ENCODE measurements at regions not wholly inside any gene's neighbourhood (a gene's known extent, or its start where the extent isn't known, plus 50 kb on each side); places are given as distances from the start of the nearest gene placed in this dataset.

DNA sequence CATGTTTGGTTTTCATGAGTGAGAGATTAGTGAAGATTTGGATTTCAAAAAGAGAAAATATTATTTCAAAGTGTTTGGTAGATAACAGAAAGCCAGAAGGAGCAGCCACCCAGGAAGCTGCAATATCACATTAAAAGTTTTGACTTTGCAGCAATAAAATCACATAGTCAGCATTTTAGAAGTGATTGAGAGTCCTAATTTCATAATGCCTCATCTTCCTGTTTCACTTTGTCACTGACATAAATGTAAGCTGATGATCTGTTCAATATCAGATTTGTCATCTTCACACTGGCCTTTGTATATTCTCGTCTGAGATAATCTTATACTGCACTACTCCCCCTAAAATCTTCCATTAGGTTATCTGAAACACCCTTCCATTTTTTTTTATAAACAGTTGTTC is 690.5 kb downstream of the ADCYAP1 start:
- no peak for DNase-seq (ENCODE audit: low spot score in 2 of 2, unreplicated experiment in 2 of 2)

DNA sequence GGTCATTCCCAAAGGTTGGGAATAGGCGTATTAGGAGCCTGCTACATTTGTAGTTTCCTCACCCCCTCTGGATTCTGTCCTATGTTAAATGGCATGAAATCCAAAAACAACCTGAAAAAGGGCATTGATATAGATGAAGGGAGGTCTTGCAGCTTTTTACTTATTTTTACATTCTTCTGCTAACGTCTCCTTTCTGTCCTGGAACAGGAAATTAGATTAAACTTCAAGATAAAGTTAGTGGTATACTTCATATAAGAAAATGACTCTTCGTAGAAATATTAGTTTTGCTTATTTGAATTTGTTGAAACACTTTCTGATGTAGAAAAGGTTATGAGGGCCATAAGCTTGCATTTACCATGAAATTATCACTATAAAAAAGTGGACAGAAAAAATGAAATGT is 694.5 kb downstream of the ADCYAP1 start:
- no peaks in the 10 kb centered on the region for H3K36me3 Mint-ChIP-seq
- no peak for DNase-seq (ENCODE audit: low spot score in 2 of 2, unreplicated experiment in 2 of 2)
- TF ChIP-seq, protein P1, sequence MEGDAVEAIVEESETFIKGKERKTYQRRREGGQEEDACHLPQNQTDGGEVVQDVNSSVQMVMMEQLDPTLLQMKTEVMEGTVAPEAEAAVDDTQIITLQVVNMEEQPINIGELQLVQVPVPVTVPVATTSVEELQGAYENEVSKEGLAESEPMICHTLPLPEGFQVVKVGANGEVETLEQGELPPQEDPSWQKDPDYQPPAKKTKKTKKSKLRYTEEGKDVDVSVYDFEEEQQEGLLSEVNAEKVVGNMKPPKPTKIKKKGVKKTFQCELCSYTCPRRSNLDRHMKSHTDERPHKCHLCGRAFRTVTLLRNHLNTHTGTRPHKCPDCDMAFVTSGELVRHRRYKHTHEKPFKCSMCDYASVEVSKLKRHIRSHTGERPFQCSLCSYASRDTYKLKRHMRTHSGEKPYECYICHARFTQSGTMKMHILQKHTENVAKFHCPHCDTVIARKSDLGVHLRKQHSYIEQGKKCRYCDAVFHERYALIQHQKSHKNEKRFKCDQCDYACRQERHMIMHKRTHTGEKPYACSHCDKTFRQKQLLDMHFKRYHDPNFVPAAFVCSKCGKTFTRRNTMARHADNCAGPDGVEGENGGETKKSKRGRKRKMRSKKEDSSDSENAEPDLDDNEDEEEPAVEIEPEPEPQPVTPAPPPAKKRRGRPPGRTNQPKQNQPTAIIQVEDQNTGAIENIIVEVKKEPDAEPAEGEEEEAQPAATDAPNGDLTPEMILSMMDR (IDR thresholded peaks at IDR 0.05; ENCODE audit: unreplicated experiment), result no peak
- peaks cover 13% of the 10 kb centered on the region for H3K27me3 Mint-ChIP-seq (ENCODE audit: low read depth)
- H3K4me1 Mint-ChIP-seq, result no peaks in the 10 kb centered on the region
- H3K9me3 Mint-ChIP-seq, result no peaks in the 10 kb centered on the region
- H3K27ac Mint-ChIP-seq, result no peak overlapping the region
- H3K4me3 Mint-ChIP-seq, result no peak overlapping the region

More for the DNA sequence above, 690.5 kb downstream of the ADCYAP1 start:
- TF ChIP-seq, protein P1 (IDR thresholded peaks at IDR 0.05; ENCODE audit: unreplicated experiment), result no peak
- Mint-ChIP-seq H3K4me3 (no peak overlapping the region), H3K27me3 (ENCODE audit: low read depth) (peaks cover 2% of the 10 kb centered on the region), H3K27ac (no peak overlapping the region), H3K36me3 (no peaks in the 10 kb centered on the region), H3K9me3 (no peaks in the 10 kb centered on the region), H3K4me1 (no peaks in the 10 kb centered on the region)

DNA sequence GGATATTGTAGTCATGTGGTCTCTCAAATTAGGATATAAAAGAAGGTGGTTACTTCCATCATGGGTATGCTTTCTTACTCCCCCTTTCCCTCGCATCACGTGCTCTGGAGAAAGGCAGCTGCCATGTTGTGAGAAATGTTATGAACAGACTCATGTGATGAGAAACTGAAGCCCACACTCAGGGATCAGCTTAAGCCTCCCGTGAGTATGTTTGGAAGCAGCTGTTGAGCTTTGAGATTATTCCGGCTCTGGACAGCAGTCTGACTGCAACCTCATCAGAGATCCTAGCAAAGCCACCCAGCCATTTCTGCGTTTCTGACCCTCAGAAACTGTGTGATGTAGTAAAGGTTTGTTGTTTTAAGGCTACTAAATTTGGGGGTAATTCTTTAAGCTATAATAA is 700.1 kb downstream of the ADCYAP1 start:
- H3K36me3 Mint-ChIP-seq, result no peaks in the 10 kb centered on the region
- TF ChIP-seq, protein P1 (IDR thresholded peaks at IDR 0.05; ENCODE audit: unreplicated experiment), result no peak
- H3K9me3 Mint-ChIP-seq, result no peaks in the 10 kb centered on the region
- H3K27me3 Mint-ChIP-seq (ENCODE audit: low read depth), result peaks cover 20% of the 10 kb centered on the region
- no peak for DNase-seq (ENCODE audit: low spot score in 2 of 2, unreplicated experiment in 2 of 2)
- no peak overlapping the region for H3K27ac Mint-ChIP-seq
- no peaks in the 10 kb centered on the region for H3K4me1 Mint-ChIP-seq
- H3K4me3 Mint-ChIP-seq, result no peak overlapping the region

DNA sequence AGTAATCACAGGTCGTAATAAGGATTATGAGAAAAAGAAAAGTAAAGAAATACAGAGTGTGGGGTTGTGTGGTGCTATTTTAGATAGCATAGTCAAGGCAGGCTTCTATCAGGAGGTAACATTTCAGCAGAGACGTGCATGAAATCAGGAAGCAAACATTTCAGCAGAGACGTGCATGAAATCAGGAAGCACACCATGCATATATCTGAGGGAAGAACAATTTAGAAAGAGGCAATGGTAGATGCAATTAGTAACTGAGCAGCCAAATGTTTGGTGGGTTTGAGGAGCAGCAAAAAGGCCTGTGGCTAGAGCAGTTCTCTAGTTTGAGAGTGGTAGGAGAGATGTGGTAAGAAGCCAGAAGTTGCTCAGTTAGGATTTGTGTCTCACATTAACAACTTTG is 713.7 kb downstream of the ADCYAP1 start:
- Mint-ChIP-seq H3K27ac (no peak overlapping the region), H3K27me3 (ENCODE audit: low read depth) (peaks cover 1% of the 10 kb centered on the region), H3K4me3 (no peak overlapping the region), H3K9me3 (peaks cover 6% of the 10 kb centered on the region), H3K36me3 (no peaks in the 10 kb centered on the region), H3K4me1 (peaks cover 3% of the 10 kb centered on the region)
- TF ChIP-seq, protein P1 (IDR thresholded peaks at IDR 0.05; ENCODE audit: unreplicated experiment), result no peak
- DNase-seq (ENCODE audit: low spot score in 2 of 2, unreplicated experiment in 2 of 2), result no peak

DNA sequence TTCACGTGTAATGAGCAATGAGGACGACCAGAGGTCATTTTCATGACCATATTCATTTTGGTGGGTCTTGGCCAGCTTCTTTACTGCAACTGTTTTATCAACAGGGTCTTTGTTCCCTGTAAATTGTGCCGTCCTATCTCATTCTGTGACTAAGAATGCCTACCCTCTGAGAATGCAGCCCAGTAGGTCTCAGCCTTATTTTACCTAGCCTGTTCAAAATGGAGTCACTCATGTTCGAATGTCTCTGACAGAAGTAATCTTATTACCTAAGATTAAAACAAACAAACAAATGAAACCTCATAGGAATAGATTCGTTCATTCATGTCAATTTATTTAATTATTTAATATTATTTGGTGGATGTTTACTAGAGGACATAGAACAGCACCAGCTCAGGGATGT is 714.8 kb downstream of the ADCYAP1 start:
- H3K27ac Mint-ChIP-seq, result no peak overlapping the region
- TF ChIP-seq, protein P1 (IDR thresholded peaks at IDR 0.05; ENCODE audit: unreplicated experiment), result no peak
- H3K27me3 Mint-ChIP-seq (ENCODE audit: low read depth), result peaks cover 4% of the 10 kb centered on the region
- H3K4me1 Mint-ChIP-seq, result no peaks in the 10 kb centered on the region
- DNase-seq (ENCODE audit: low spot score in 2 of 2, unreplicated experiment in 2 of 2), result no peak
- H3K4me3 Mint-ChIP-seq, result no peak overlapping the region
- peaks cover 6% of the 10 kb centered on the region for H3K9me3 Mint-ChIP-seq
- no peaks in the 10 kb centered on the region for H3K36me3 Mint-ChIP-seq

DNA sequence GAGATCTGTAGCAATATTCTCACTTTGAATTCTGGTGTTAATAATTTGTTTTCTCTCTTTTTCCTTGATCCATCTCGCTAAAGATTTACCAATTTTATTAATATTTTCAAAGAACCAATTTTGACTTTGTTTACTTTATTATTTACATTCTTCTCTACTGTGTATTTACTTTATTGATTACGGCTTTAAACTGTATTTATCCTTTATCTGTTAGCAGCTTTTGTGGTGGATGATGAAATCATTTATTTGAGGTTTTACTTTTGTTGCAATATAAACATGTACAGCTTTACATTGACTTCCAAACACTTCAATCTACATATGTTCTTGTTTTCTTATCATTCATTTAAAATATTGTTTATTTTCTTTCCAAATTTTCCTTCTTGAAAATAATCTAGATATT is 719.9 kb downstream of the ADCYAP1 start:
- peaks cover 17% of the 10 kb centered on the region for H3K9me3 Mint-ChIP-seq
- TF ChIP-seq, protein P1 (IDR thresholded peaks at IDR 0.05; ENCODE audit: unreplicated experiment), result no peak
- peaks cover 4% of the 10 kb centered on the region for H3K27me3 Mint-ChIP-seq (ENCODE audit: low read depth)
- no peaks in the 10 kb centered on the region for H3K36me3 Mint-ChIP-seq
- no peaks in the 10 kb centered on the region for H3K4me1 Mint-ChIP-seq
- DNase-seq (ENCODE audit: low spot score in 2 of 2, unreplicated experiment in 2 of 2), result no peak
- H3K4me3 Mint-ChIP-seq, result no peak overlapping the region
- H3K27ac Mint-ChIP-seq, result no peak overlapping the region

Measured in mesothelial cell of epicardium (in vitro differentiated cells).